K562 (cell line): ENCODE measurements at regions not wholly inside any gene's neighbourhood (a gene's known extent, or its start where the extent isn't known, plus 50 kb on each side); places are given as distances from the start of the nearest gene placed in this dataset.

Experiments
- ATAC-seq: fragments of 200-7000 bp; cut with Tn5 transposase; 3 replicates; pipeline ENCODE4 v1.9.1; 2020; ENCODE audit warnings: moderate library complexity
- BruUV-seq: library from RNA; stranded (reverse); fragments of 400-500 nt; replicated peaks from 2 replicates; lab custom pipeline; 2021; lab: Mats Ljungman, UMichigan
- CTCF ChIA-PET: fragments of 300-600 bp; formaldehyde crosslinking; extraction: SDS; loops from one replicate; lab custom pipeline; 2021; ENCODE audit warnings: low intra/inter-chr PET ratio; lab: Yijun Ruan, JAX
- POLR2A ChIA-PET: fragments of 300-600, 350-650 bp; sonication (Branson Sonifier 250); formaldehyde crosslinking; extraction: SDS; loops from one replicate; lab custom pipeline; 2021; ENCODE audit warnings: antibody characterized with exemption, inconsistent platforms; lab: Yijun Ruan, JAX
- DNase-seq, 4 experiments: peaks; one replicate each; pipeline versions ENCODE4 v3.0.0 to v3.0.0-alpha.2; 2011 to 2018; ENCODE audit warnings: low spot score in 3 of 4, mixed read lengths in 3 of 4; ENCODE audit errors: extremely low read depth in 1 of 4
- FAIRE-seq: peaks from 2 replicates; lab custom pipeline; 2011; peaks lifted over from hg19 to GRCh38; lab: Jason Lieb, UNC
- H2AFZ ChIP-seq: 2 replicates; pipeline ENCODE4 v1.6.0; 2011; ENCODE audit warnings: low read depth, low read length, control low read depth, inconsistent platforms
- H3K27ac ChIP-seq: fragments of 200-600 bp; 3 replicates; pipeline ENCODE4 v1.8.0; 2011; ENCODE audit warnings: low read depth, mild to moderate bottlenecking, control low read depth, inconsistent platforms, low read length, moderate library complexity, mixed read lengths; ENCODE audit errors: extremely low read depth
- H3K27me3 ChIP-seq, 2 experiments: fragments of 300-600 bp in 1 of 2; 2 replicates in 1 of 2; 3 replicates in 1 of 2; pipeline versions ENCODE4 v1.6.0 to v1.8.0; 2011; ENCODE audit warnings: inconsistent platforms in 2 of 2, low read length in 2 of 2, mild to moderate bottlenecking in 1 of 2, mixed read lengths in 1 of 2, moderate library complexity in 1 of 2; ENCODE audit not compliant: control insufficient read depth in 2 of 2, insufficient read depth in 2 of 2
- H3K36me3 ChIP-seq: fragments of 300-600 bp; 3 replicates; pipeline ENCODE4 v1.8.0; 2011; ENCODE audit warnings: mild to moderate bottlenecking, low read length, inconsistent platforms; ENCODE audit not compliant: control insufficient read depth, insufficient read depth
- H3K4me1 ChIP-seq, 2 experiments: fragments of 200-600 bp in 1 of 2; replicated peaks in 1 of 2; 2 replicates in 1 of 2; 3 replicates in 1 of 2; pipeline versions ENCODE4 v1.5.1 to v1.8.0; 2011; ENCODE audit warnings: inconsistent platforms in 2 of 2, low read length in 2 of 2, mild to moderate bottlenecking in 1 of 2, mixed read lengths in 1 of 2, moderate library complexity in 1 of 2; ENCODE audit not compliant: control insufficient read depth in 2 of 2, insufficient read depth in 2 of 2
- H3K4me2 ChIP-seq: 2 replicates; pipeline ENCODE4 v1.6.1; 2011; ENCODE audit warnings: low read length, control low read depth, inconsistent platforms, mixed read lengths; ENCODE audit not compliant: insufficient read depth
- H3K4me3 ChIP-seq: fragments of 200-600 bp; sonication (generic), shearing (Covaris generic); 2 replicates; pipeline ENCODE4 v1.5.1; 2016; ENCODE audit warnings: control low read depth, inconsistent platforms
- H3K79me2 ChIP-seq: fragments of 200-600 bp; 3 replicates; pipeline ENCODE4 v1.8.0; 2011; ENCODE audit warnings: low read length, inconsistent platforms; ENCODE audit not compliant: control insufficient read depth, insufficient read depth
- H3K9ac ChIP-seq, 2 experiments: 2 replicates each; pipeline versions ENCODE4 v1.6.0 to v1.6.1; 2011; ENCODE audit warnings: low read depth in 2 of 2, low read length in 2 of 2, control low read depth in 1 of 2, inconsistent platforms in 1 of 2, mild to moderate bottlenecking in 1 of 2, mixed read lengths in 1 of 2; ENCODE audit not compliant: insufficient read depth in 1 of 2
- H3K9me1 ChIP-seq: one replicate; pipeline ENCODE4 v1.6.0; 2011; ENCODE audit warnings: inconsistent platforms, mild to moderate bottlenecking, low read length, moderate library complexity; ENCODE audit not compliant: control insufficient read depth, insufficient read depth
- H3K9me3 ChIP-seq: replicated peaks from 2 replicates; pipeline ENCODE4 v1.5.1; 2011; ENCODE audit warnings: low read depth, low read length, inconsistent platforms; ENCODE audit not compliant: control insufficient read depth, insufficient read depth
- H4K20me1 ChIP-seq: replicated peaks from 2 replicates; pipeline ENCODE4 v1.6.1; 2011; ENCODE audit warnings: low read length, inconsistent platforms, mixed read lengths; ENCODE audit not compliant: control insufficient read depth, insufficient read depth
- CUX1 ChIP-seq: fragments of 200-800 bp; sonication (Bioruptor generic); IDR thresholded peaks from 2 replicates; pipeline ENCODE4 v1.6.1; 2016; ENCODE audit warnings: missing genetic modification characterization, missing compliant biosample characterization
- FIP1L1 ChIP-seq: fragments of 200-400 bp; formaldehyde crosslinking; IDR thresholded peaks from 2 replicates; pipeline ENCODE4 v1.6.1; 2018; ENCODE audit warnings: mild to moderate bottlenecking, low read depth, low read length; ENCODE audit not compliant: poor library complexity, severe bottlenecking
- FOXK1 ChIP-seq: sonication (generic); formaldehyde crosslinking; IDR thresholded peaks from 2 replicates; pipeline ENCODE4 v1.8.0; 2022; ENCODE audit warnings: missing genetic modification reagents, mild to moderate bottlenecking, borderline replicate concordance
- GATA2 ChIP-seq: sonication (generic); formaldehyde crosslinking; IDR thresholded peaks from 2 replicates; pipeline ENCODE4 v1.4.0; 2020; ENCODE audit warnings: mild to moderate bottlenecking, missing genetic modification reagents
- MAFK ChIP-seq: IDR thresholded peaks from 2 replicates; pipeline ENCODE4 v1.6.1; 2011; ENCODE audit warnings: low read length, improper control_type of control experiment
- RNF219 ChIP-seq: fragments of 250-450 bp; sonication (Bioruptor Pico); IDR thresholded peaks from 2 replicates; pipeline ENCODE4 v1.5.0; 2022; ENCODE audit warnings: mild to moderate bottlenecking
- SNAPC5 ChIP-seq: fragments of 250-450 bp; sonication (Bioruptor Pico); IDR thresholded peaks from 2 replicates; pipeline ENCODE4 v1.8.0; 2021; ENCODE audit warnings: moderate library complexity, mild to moderate bottlenecking, inconsistent platforms
- ZBTB49 ChIP-seq: sonication (generic); formaldehyde crosslinking; IDR thresholded peaks from 2 replicates; pipeline ENCODE4 v1.8.0; 2022; ENCODE audit warnings: missing genetic modification reagents, mild to moderate bottlenecking, borderline replicate concordance
- WGBS: fragments of 100-300 bp; shearing (Covaris generic); methylation state at CpG from one replicate; pipeline ENCODE4 v1.1.6; 2016; ENCODE audit warnings: low coverage, mixed read lengths; ENCODE audit not compliant: insufficient coverage; ENCODE audit errors: missing lambda C conversion rate; 5-methylcytosine and 5-hydroxymethylcytosine counted together
- in situ Hi-C: fragments of 300-500 bp; cut with MboI; formaldehyde crosslinking; loops from 4 replicates; pipeline ENCODE4 v1.15.0; 2018; ENCODE audit warnings: inconsistent platforms, mixed read lengths
- intact Hi-C: fragments of 100-400 bp; cut with micrococcal nuclease; formaldehyde crosslinking; loops from 2 replicates; pipeline ENCODE4 v1.14.2; 2022

- in situ Hi-C loops = no loop called here
- Histone ChIP-seq H3K4me3 (no peak overlapping the region), H3K79me2 (no peaks in the 10 kb centered on the region), H3K9me1 (no peaks in the 10 kb centered on the region), H3K9ac (no peak overlapping the region), H3K27me3 (no peaks in the 10 kb centered on the region), H3K4me2 (no peak overlapping the region), H3K36me3 (no peaks in the 10 kb centered on the region), H3K27ac (no peak overlapping the region), H2AFZ (no peak overlapping the region), H3K9me3 (no peaks in the 10 kb centered on the region), H4K20me1 (no peaks in the 10 kb centered on the region), H3K4me1 (no peaks in the 10 kb centered on the region)
- no peak for FAIRE-seq
- ChIA-PET POLR2A (no interaction called here), CTCF (no interaction called here)
- no peak for TF ChIP-seq RNF219 (CRISPR knock-in tag)
- no peak for TF ChIP-seq MAFK
- TF ChIP-seq SNAPC5 (CRISPR knock-in tag) = no peak
- TF ChIP-seq GATA2 = no peak
- TF ChIP-seq CUX1 (CRISPR knock-in tag) = no peak
- TF ChIP-seq ZBTB49 (CRISPR knock-in tag) = no peak
- TF ChIP-seq FIP1L1 = no peak
- no peak for TF ChIP-seq FOXK1 (CRISPR knock-in tag)
- no peak for DNase-seq
- no peak for ATAC-seq
- WGBS = 11% methylated on average over 2 of the region's 2 CpGs
- intact Hi-C loops = no loop called here
- no TSS peak for BruUV-seq
Measured at GRCh38 chr4:122533841-122534240, 77.3 kb upstream of the IL2 start.
